Stimulated activated CD8-positive, alpha-beta memory T cell treated with anti-CD3 and anti-CD28 coated beads, Interleukin-12 subunit alpha, Interleukin-12 subunit beta, amount 100 ng/mL, for 1 hour (primary cell): ENCODE measurements at regions not wholly inside any gene's neighbourhood (a gene's known extent, or its start where the extent isn't known, plus 50 kb on each side); places are given as distances from the start of the nearest gene placed in this dataset.

ENCODE experiments used
- DNase-seq: peaks from one replicate; pipeline ENCODE4 v3.0.0-alpha.2; 2020; ENCODE audit warnings: low read depth

DNA sequence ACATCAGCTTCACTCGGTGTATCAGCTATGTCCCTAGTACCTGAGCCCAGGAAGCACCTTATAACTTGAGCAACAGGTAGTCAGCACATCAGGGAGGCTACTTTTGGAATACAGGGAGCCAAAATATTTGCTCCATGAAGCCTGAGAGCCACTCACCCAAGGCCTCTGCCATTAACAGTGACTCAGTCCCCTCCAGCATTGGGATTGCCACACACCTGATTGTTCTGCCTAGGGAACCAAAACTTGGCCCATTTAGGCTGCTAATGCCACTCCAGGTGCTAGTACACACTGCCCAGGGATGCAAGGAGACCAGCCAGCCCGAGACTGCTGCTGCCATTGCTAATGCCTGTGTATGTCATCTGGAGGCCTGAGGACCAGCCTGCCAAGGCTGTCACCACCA lies 773.6 kb upstream of the TENM4 start:
- no peak for DNase-seq

DNA sequence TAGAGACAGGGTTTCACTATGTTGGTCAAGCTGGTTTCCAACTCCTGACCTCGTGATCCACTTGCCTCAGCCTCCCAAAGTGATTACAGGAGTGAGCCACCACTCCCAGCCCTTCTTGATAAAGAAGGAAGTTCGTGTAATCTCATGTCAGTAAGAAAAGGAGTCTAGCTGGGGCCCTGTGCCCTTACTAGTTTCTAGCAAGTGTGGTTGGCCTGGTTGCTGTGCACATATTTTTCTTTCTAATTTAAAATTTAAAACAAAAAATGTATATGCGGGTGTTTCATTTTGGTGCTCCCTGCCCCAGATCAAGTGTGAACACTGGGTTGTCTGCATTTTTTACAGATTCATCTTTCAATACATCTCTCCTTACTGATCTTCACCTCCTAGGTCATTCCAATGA lies 770.8 kb upstream of the TENM4 start:
- DNase-seq = no peak

DNA sequence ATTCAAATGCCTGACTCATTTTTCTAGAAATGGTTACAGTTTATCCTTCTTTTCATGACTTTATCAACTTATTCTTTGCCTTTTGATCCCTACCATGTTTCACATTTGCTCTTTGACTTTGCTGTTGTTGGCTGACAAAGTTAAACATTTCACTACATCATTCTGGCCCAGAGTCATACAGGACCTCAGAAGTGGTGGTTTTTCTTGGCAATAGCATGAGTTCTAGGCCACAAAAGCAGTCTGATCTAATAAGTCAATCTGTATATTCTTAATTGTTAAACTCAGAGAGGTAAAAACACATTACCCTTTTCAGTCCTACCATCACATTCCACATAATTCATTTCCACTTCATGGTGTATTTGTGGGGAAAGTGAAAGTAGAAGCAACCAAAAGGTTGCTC lies 763.2 kb upstream of the TENM4 start:
- DNase-seq = no peak

- DNase-seq = no peak
Measured at GRCh38 chr11:80196932-80197554, 756.2 kb upstream of the TENM4 start.

DNA sequence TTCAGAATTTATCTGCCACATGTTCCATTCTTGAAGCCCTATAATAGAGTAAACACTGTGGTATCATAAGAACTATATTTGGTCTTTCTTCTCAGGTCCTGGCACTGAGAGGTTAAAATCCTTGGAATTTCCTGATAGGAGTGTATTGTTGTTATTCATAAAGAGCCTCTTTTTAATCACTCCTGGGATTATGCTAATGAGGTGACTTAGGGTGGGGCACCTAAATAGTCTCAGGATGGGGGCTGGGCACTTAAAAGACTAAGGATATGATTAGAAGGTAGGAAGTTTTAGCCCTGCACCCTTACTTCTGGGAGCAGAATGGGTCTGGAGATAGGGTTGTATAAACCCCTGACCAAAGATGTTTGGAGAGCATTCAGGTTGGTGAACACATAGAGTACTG lies 755.2 kb upstream of the TENM4 start:
- DNase-seq = no peak

DNA sequence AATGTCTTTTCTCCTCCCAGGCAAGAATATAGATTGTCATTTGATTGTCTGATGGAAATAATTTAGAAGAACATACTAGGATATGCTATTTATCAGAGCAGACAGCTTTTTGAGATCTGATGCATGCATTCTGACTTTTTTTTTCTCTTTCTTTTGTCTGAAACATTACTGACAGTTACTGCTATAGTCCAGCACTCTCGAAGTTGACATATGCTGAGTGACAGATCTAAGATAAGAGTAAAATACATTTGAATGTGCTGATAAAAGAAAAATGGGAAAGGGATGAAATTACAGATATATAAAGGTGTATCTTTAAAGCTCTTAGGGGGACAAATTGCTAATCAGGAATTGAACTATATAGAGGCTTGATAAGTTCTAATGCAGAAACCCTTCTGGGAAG lies 753.8 kb upstream of the TENM4 start:
- no peak for DNase-seq

DNA sequence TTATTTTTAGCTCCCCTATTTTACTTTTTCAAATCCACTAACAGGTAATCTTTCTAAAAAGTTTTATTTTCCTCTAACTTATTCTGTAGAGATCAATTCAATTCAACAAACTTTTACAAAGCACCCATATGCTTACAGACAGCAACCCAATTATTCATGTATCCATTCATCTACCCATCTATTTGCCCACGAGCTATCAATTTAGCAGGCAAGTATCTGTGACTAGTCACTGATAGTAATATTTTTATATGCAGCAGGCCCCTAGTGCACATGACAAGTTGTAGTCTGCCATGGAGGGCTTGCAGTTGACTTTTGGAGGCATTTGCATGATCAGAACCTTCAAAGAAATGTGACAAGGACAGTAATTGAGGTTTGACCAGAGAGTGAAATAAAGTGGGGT lies 753.2 kb upstream of the TENM4 start:
- no peak for DNase-seq

DNA sequence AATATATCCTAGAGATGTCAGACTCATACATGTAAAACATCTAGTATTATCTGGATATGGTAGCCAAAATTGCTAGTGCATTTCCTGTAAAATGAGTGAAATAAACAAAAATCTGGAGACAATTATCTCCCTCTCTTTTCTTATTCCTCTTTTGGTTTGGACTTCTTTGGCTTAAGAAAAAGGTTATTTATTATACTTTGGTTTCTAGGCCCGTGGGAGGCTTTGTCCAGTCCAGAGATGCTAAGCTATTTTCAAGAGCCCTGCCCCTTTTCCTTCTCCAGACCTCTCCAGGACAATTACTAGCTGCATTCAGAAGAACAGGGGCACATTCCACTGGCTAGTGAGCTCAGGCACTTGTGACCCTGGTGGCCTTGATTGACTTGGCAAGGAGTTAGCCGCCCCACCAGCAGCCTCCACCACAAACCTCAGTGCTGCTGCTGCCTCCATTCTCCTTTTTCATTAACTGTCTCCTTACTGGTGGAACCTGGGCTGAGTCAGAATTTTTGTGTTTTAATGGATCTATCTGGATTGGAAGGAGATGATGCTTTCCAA lies 747.3 kb upstream of the TENM4 start:
- no peak for DNase-seq

DNA sequence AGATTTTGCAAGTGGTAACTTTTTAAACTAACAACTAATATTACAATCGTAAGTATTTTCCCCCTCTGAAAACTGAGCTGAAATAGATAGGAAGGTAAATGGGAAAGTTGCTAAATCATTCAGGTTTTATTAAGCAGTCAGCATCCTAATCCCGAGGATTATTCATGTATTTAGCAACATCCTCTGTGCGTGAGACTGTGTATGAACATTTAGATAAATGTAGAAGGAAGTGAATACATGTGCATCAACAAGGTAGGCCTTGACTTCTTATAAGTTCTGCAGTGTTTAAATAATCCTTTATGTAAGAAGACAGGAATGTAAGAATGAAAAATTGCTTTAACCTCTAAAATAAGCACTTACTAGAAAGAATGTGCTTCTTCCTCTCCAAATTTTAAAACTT lies 745.9 kb upstream of the TENM4 start:
- no peak for DNase-seq

GRCh38 chr11:80182901-80183300 lies 742.1 kb upstream of the TENM4 start:
- DNase-seq = no peak

DNA sequence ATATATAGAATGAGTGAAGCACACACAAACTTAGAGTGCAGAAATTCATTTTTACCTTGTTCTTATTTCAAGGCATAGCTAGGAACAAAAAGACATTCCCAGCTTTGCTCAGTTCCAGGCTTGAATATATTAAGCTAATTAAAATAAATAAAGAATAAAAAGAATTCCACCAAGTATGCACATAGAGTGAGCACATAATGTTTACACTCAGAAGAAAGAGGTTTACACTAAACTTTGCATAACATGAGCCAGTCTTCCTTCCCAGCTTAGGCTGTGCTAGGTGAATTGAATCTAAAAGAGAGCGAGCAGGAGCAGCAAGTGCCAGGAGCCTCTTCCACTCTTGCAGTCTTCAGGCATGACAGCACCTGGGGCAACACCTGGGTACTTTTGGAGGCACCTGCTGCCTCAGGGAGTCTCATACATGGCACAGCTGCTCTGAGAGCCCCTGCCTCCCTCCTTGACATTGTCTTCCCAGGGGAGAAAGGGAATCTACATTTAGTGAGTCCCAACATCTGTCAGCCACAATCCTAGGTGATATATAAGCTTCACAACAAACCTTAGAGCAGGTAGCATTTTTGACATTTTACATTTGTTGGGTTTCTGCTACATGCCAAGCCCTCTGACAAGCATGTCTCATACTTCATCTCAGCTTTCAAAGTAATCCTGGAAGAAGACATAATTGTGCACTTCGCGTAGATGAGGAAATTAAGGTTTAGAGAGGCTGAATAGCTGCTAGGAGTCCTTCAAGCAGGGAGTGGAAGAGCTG lies 732.7 kb upstream of the TENM4 start:
- DNase-seq = no peak

- no peak for DNase-seq
Measured at GRCh38 chr11:80168796-80169195, 728.0 kb upstream of the TENM4 start.

DNA sequence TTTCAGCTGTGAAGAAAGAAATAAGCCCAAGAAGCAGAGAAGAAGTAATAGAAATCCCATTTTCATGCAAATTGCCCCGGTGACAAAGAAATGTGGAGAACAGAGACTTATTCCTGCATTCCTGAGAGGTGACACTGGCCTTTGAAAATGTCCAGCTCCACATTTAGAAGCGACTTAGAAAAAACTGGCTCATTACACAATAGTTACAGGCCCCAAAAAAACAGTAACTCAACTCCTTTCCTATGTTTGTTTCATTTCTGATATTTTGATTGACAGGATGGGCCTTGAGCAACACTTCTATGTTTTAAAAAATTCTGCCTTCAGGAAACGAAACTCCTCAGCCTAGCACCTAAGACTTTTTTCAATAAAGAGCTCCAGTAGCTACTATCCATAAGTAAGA lies 726.9 kb upstream of the TENM4 start:
- no peak for DNase-seq

GRCh38 chr11:80165744-80166143 lies 724.9 kb upstream of the TENM4 start:
- DNase-seq = no peak

DNA sequence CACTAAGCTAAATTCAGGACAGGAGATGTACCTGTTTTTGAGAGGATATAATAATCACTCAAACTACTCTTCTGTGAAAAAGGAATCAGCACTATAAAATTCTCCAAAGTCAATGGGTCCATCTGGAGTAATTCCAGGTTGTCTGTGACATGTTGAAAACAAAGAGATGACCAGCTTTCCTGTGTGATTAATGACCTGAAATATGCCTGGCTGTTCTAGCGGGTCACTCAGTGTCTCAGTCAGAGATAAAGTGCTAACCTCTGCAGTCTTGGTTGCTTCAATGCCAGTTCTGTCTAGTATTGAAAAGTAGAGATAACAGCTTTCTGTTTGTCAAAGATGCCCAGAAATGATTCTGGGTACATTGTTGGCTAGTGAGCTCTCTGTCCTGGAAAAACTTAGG lies 722.6 kb upstream of the TENM4 start:
- DNase-seq = no peak

- no peak for DNase-seq
Measured at GRCh38 chr11:80163011-80163410, 722.2 kb upstream of the TENM4 start.

- no peak for DNase-seq
Measured at GRCh38 chr11:80162387-80162786, 721.6 kb upstream of the TENM4 start.

DNA sequence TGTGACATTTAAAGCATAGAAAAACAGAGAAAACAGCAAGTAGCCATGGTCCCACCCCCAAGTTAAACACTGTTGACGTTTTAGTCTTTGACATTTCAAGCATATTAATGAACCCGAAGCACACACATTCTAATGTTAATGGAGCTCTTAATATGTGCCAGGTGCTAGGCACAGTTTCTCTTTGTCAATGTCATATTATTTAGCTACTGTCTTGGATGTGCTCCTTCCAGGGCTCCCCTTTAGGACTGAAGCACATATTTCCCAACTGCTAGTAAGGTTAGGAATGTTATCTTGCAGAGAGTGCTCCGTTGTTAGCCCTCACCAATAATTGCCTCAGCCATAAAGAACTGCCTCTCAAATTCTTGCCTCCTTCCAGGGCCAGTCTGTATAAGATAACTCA lies 716.6 kb upstream of the TENM4 start:
- no peak for DNase-seq

DNA sequence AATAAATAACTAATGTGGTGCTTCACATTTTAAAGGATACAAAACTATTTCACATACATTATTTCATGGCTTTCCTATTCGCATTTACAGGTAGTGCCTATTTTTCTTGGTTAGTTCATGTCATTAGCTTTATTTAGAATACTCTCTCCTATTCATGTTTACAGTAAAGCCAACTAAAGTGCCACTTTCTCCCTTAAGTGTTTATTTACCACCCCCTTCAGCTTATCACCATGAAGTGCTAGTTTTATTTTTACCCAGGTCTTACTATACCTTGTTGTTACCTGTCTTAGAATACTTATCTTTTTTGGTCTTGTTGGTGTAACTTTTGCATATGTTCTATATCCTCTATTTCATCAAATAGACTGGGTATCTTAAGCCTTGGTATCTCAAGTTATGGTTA lies 715.2 kb upstream of the TENM4 start:
- DNase-seq = no peak

DNA sequence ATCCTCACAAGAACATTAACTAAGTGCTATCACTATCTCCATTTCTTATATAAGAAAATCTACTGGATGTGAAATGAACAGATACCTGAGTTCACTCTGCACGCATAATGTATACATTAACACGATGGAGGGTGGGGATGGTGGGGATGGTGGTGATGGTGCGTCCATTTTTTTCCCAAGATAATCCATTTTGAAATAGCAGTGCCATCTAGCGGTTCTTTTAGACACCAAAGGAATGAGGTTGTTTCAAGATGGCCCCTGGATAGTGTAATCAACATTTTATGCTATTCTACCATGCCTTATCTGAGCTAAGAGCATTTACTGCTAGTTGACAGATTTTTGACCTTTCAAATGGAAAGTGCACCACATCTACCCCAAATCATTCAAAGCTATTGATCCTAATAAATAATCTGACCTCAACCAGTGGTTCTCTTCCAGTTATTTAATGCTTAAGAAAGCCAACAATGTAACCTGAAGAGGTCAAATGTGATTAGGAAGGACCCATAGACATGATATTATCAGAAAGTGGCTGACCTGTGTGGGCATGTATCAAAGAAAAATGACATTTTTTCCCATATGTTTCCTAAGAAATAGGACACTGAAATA lies 714.7 kb upstream of the TENM4 start:
- DNase-seq = no peak

DNA sequence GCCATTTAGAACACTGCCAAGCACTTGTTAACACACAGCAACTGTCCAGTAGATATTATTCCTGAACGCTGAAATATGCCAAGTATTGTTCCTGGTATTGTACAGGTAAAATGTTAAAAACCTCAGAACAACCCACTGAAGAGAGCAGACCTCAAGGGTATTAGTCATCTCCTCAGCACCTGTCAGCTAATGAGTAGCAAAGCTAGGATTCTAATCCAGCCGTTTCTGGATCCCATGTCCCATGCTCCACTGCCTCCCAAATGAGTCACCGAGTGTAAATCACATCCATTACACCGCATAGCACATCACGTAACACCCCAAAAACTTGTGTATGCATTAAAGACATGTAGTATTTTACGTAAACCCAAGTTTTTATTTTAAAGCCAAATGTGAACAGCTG lies 705.4 kb upstream of the TENM4 start:
- DNase-seq = no peak

DNA sequence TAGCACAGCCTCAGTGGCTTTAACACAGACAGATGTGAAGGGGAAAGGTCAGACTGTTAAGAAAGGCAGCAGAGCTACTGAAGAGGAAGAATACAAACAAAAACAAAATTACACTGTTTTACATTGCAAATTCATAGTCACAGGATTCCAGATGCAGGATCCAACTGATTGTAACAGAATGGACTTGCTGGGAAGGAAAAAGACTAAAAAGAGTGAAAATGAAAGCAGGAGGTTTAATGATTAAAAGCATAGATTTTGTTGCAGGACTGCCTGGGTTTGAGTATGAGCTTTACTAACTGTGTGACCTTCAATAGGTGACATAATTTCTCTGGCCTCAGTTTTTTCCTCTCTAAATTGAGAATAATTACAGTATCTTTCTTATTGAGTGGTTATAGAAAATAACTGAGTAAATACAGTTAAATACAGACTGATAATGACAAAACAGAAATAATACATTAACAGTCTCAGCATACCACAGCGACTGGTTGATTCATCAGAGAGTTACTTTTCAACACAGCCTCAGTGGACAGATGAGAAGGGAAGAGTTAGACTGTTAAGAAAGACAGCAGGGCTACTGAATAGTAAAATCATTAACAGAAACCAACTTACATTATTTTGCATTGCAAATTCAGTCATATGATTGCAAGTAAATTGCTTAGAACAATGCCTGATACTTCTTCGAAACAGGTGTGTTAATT lies 704.2 kb upstream of the TENM4 start:
- DNase-seq = no peak

- no peak for DNase-seq
Measured at GRCh38 chr11:80136991-80137390, 696.2 kb upstream of the TENM4 start.
